Anterior cingulate cortex (tissue), 58 donors: ENCODE measurements at regions not wholly inside any gene's neighbourhood (a gene's known extent, or its start where the extent isn't known, plus 50 kb on each side); places are given as distances from the start of the nearest gene placed in this dataset.
A peak's percentile ranks its signal among the peaks of the same experiment; 100 is the strongest.

ENCODE experiments used
- DNase-seq, 58 donors: peaks; one replicate each; lab custom pipeline; 2025; lab: John Stamatoyannopoulos, UW

- no peak for DNase-seq
These were observed 134.8 kb upstream of the PPARGC1A start for GRCh38 chr4:24024605-24025004.

- DNase-seq, result no peak
These were observed 134.3 kb upstream of the PPARGC1A start for GRCh38 chr4:24024157-24024556.

- no peak for DNase-seq
These were observed 125.9 kb upstream of the PPARGC1A start for GRCh38 chr4:24015782-24016181.

- peak in 5 of 58 donors; percentile 2 to 40 (median 25) for DNase-seq
These were observed 124.0 kb upstream of the PPARGC1A start for GRCh38 chr4:24013668-24014422.

GRCh38 chr4:24010994-24011393, 121.1 kb upstream of the PPARGC1A start:
- DNase-seq, result no peak

- no peak for DNase-seq
These were observed 120.7 kb upstream of the PPARGC1A start for GRCh38 chr4:24010573-24010972.

GRCh38 chr4:24007860-24008261, 118.0 kb upstream of the PPARGC1A start:
- peak in 7 of 58 donors; percentile 2 to 29 (median 11) for DNase-seq

GRCh38 chr4:24006269-24006668, 116.4 kb upstream of the PPARGC1A start:
- no peak for DNase-seq

GRCh38 chr4:24003926-24004325, 114.1 kb upstream of the PPARGC1A start:
- peak in 1 of 58 donors; percentile 7 for DNase-seq

- no peak for DNase-seq
These were observed 113.6 kb upstream of the PPARGC1A start for GRCh38 chr4:24003496-24003895.

GRCh38 chr4:24002330-24002966, 112.6 kb upstream of the PPARGC1A start:
- no peak for DNase-seq

- no peak for DNase-seq
These were observed 111.9 kb upstream of the PPARGC1A start for GRCh38 chr4:24001486-24002329.

GRCh38 chr4:24000470-24000831, 110.6 kb upstream of the PPARGC1A start:
- DNase-seq, result no peak

- DNase-seq, result no peak
These were observed 110.0 kb upstream of the PPARGC1A start for GRCh38 chr4:23999714-24000469.

GRCh38 chr4:23993373-23993772, 103.5 kb upstream of the PPARGC1A start:
- DNase-seq, result no peak

GRCh38 chr4:23991444-23991843, 101.6 kb upstream of the PPARGC1A start:
- no peak for DNase-seq

- no peak for DNase-seq
These were observed 96.4 kb upstream of the PPARGC1A start for GRCh38 chr4:23986270-23986669.

GRCh38 chr4:23981328-23981727, 91.5 kb upstream of the PPARGC1A start:
- DNase-seq, result no peak

- DNase-seq, result no peak
These were observed 89.7 kb upstream of the PPARGC1A start for GRCh38 chr4:23979534-23979933.

GRCh38 chr4:23978002-23978401, 88.2 kb upstream of the PPARGC1A start:
- DNase-seq, result no peak

- no peak for DNase-seq
These were observed 86.6 kb upstream of the PPARGC1A start for GRCh38 chr4:23976423-23976822.
